Astrocyte (in vitro differentiated cells and primary cell): ENCODE measurements at regions not wholly inside any gene's neighbourhood (a gene's known extent, or its start where the extent isn't known, plus 50 kb on each side); places are given as distances from the start of the nearest gene placed in this dataset.

Experiments
- DNase-seq: peaks from one replicate; pipeline ENCODE4 v3.0.0-alpha.2; 2010; ENCODE audit warnings: low read depth
- FAIRE-seq: peaks from 2 replicates; lab custom pipeline; 2011; peaks lifted over from hg19 to GRCh38; lab: Jason Lieb, UNC
- H2AFZ ChIP-seq: 2 replicates; pipeline ENCODE4 v1.6.0; 2012; ENCODE audit warnings: low read depth, low read length, inconsistent platforms
- H3K27ac ChIP-seq: 2 replicates; pipeline ENCODE4 v1.5.1; 2011; ENCODE audit warnings: low read depth, low read length, inconsistent platforms
- H3K27me3 ChIP-seq: 2 replicates; pipeline ENCODE4 v1.6.0; 2011; ENCODE audit warnings: low read length, inconsistent platforms; ENCODE audit not compliant: insufficient read depth
- H3K36me3 ChIP-seq: 2 replicates; pipeline ENCODE4 v1.5.1; 2011; ENCODE audit warnings: low read length, inconsistent platforms; ENCODE audit not compliant: insufficient read depth
- H3K4me1 ChIP-seq: 2 replicates; pipeline ENCODE4 v1.5.1; 2011; ENCODE audit warnings: low read length, inconsistent platforms; ENCODE audit not compliant: insufficient read depth
- H3K4me2 ChIP-seq: 2 replicates; pipeline ENCODE4 v1.6.0; 2012; ENCODE audit warnings: low read length, inconsistent platforms
- H3K4me3 ChIP-seq: 2 replicates; pipeline ENCODE4 v1.5.1; 2011; ENCODE audit warnings: low read depth, mild to moderate bottlenecking, low read length, inconsistent platforms; ENCODE audit not compliant: insufficient read depth
- H3K79me2 ChIP-seq: 2 replicates; pipeline ENCODE4 v1.6.0; 2012; ENCODE audit warnings: mild to moderate bottlenecking, low read length, inconsistent platforms; ENCODE audit not compliant: insufficient read depth
- H3K9ac ChIP-seq: 2 replicates; pipeline ENCODE4 v1.6.0; 2012; ENCODE audit warnings: mild to moderate bottlenecking, low read length, inconsistent platforms
- H3K9me3 ChIP-seq: 2 replicates; pipeline ENCODE4 v1.5.1; 2012; ENCODE audit warnings: low read depth, mild to moderate bottlenecking, low read length, inconsistent platforms; ENCODE audit not compliant: insufficient read depth
- H4K20me1 ChIP-seq: 2 replicates; pipeline ENCODE4 v1.6.0; 2012; ENCODE audit warnings: low read length, inconsistent platforms; ENCODE audit not compliant: insufficient read depth
- H3K27ac Mint-ChIP-seq: one replicate; pipeline ENCODE4 v1.8.0; 2021; ENCODE audit warnings: mild to moderate bottlenecking, mixed read lengths; ENCODE audit not compliant: unreplicated experiment
- H3K27me3 Mint-ChIP-seq: one replicate; pipeline ENCODE4 v1.8.0; 2021; ENCODE audit warnings: low read depth, mixed read lengths; ENCODE audit not compliant: unreplicated experiment
- H3K36me3 Mint-ChIP-seq: one replicate; pipeline ENCODE4 v1.8.0; 2021; ENCODE audit warnings: low read depth, mixed read lengths; ENCODE audit not compliant: unreplicated experiment
- H3K4me1 Mint-ChIP-seq: one replicate; pipeline ENCODE4 v1.8.0; 2021; ENCODE audit warnings: low read depth, mixed read lengths; ENCODE audit not compliant: unreplicated experiment
- H3K4me3 Mint-ChIP-seq: one replicate; pipeline ENCODE4 v1.8.0; 2021; ENCODE audit warnings: mild to moderate bottlenecking, moderate library complexity, mixed read lengths; ENCODE audit not compliant: unreplicated experiment
- H3K9me3 Mint-ChIP-seq: one replicate; pipeline ENCODE4 v1.8.0; 2021; ENCODE audit warnings: mild to moderate bottlenecking, mixed read lengths; ENCODE audit not compliant: unreplicated experiment
- CTCF ChIP-seq: IDR thresholded peaks from 2 replicates; pipeline ENCODE4 v1.5.1; 2011; ENCODE audit warnings: low read depth, mild to moderate bottlenecking, inconsistent platforms, low read length, moderate library complexity; ENCODE audit not compliant: insufficient read depth
- EZH2 ChIP-seq: IDR thresholded peaks from 2 replicates; pipeline ENCODE4 v1.6.1; 2012; ENCODE audit warnings: mild to moderate bottlenecking, low read length, inconsistent platforms; ENCODE audit not compliant: insufficient read depth

DNA sequence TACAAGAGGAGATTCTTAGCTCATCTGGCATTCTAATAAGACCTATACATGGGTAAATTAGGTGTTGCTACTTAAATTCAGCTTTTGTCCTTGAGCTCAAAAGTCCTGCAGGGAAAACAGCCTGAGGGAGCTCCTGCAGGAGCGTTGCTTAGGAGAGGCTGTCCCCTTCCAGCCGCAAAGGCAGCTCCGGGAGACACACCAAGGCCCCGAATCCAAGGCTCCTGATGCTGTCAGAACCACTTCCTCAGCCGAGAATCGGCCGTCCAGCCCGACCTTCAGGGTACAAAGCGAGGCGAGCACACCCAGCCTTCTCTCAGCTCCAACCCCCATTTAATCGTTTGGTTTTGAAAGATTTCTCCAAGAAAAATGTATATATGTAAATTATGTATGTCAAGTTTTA lies 87.0 kb downstream of the DACT2 start:
- Histone ChIP-seq H2AFZ (no peak overlapping the region), H4K20me1 (no peaks in the 10 kb centered on the region), H3K4me3 (no peak overlapping the region), H3K27me3 (peaks cover 7% of the 10 kb centered on the region), H3K79me2 (no peaks in the 10 kb centered on the region), H3K27ac (no peak overlapping the region), H3K4me2 (no peak overlapping the region), H3K9ac (no peak overlapping the region), H3K36me3 (no peaks in the 10 kb centered on the region), H3K9me3 (peaks cover 4% of the 10 kb centered on the region), H3K4me1 (no peaks in the 10 kb centered on the region)
- H3K36me3 Mint-ChIP-seq, result no peaks in the 10 kb centered on the region
- peaks cover 37% of the 10 kb centered on the region for H3K27me3 Mint-ChIP-seq
- H3K27ac Mint-ChIP-seq, result no peak overlapping the region
- FAIRE-seq (no peak), DNase-seq (no peak)
- H3K9me3 Mint-ChIP-seq, result no peaks in the 10 kb centered on the region
- H3K4me1 Mint-ChIP-seq, result no peaks in the 10 kb centered on the region
- TF ChIP-seq CTCF (no peak), EZH2 (no peak)
- H3K4me3 Mint-ChIP-seq, result no peak overlapping the region

DNA sequence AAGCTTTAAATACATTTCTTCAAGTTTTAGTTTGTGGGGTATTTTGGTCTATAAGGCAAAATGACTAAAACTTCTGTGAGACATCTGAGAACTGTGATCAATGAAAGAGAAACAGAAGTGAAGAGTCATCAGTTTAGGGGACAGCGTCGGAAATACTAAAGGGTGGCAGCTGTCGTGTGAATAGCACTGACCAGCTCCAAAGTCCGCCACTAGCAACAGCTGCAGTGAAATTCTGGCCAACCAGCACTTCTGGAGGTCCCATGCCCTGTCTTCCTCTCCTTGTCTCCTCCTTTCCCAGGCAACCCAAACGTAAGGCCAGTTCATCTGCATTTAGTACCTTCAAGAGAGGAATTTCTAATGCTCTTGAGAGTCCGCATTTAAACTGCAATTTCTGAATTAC lies 87.5 kb downstream of the DACT2 start:
- FAIRE-seq (no peak), DNase-seq (no peak)
- Mint-ChIP-seq H3K9me3 (no peaks in the 10 kb centered on the region), H3K27ac (no peak overlapping the region), H3K27me3 (peaks cover 40% of the 10 kb centered on the region), H3K4me1 (no peaks in the 10 kb centered on the region), H3K4me3 (no peak overlapping the region), H3K36me3 (no peaks in the 10 kb centered on the region)
- Histone ChIP-seq H3K27me3 (peaks cover 7% of the 10 kb centered on the region), H3K9ac (no peak overlapping the region), H3K79me2 (no peaks in the 10 kb centered on the region), H3K36me3 (no peaks in the 10 kb centered on the region), H3K4me3 (no peak overlapping the region), H3K4me1 (no peaks in the 10 kb centered on the region), H3K27ac (no peak overlapping the region), H4K20me1 (no peaks in the 10 kb centered on the region), H3K4me2 (no peak overlapping the region), H2AFZ (no peak overlapping the region), H3K9me3 (peaks cover 4% of the 10 kb centered on the region)
- TF ChIP-seq CTCF, result no peak
- TF ChIP-seq EZH2, result no peak

- Mint-ChIP-seq H3K27ac (no peak overlapping the region), H3K4me3 (no peak overlapping the region), H3K4me1 (no peaks in the 10 kb centered on the region), H3K9me3 (no peaks in the 10 kb centered on the region), H3K27me3 (peaks cover 42% of the 10 kb centered on the region), H3K36me3 (no peaks in the 10 kb centered on the region)
- FAIRE-seq (no peak), DNase-seq (no peak)
- no peak for TF ChIP-seq CTCF
- no peak for TF ChIP-seq EZH2
- no peaks in the 10 kb centered on the region for H4K20me1 ChIP-seq
- no peak overlapping the region for H3K9ac ChIP-seq
- no peaks in the 10 kb centered on the region for H3K79me2 ChIP-seq
- H3K4me3 ChIP-seq, result no peak overlapping the region
- no peak overlapping the region for H3K4me2 ChIP-seq
- H2AFZ ChIP-seq, result no peak overlapping the region
- H3K27me3 ChIP-seq, result peaks cover 7% of the 10 kb centered on the region
- H3K27ac ChIP-seq, result no peak overlapping the region
- H3K36me3 ChIP-seq, result no peaks in the 10 kb centered on the region
- no peaks in the 10 kb centered on the region for H3K4me1 ChIP-seq
- peaks cover 4% of the 10 kb centered on the region for H3K9me3 ChIP-seq
Measured at GRCh38 chr6:168231393-168231957, 88.1 kb downstream of the DACT2 start.
